ENCODE measurements at regions not wholly inside any gene's neighbourhood (a gene's known extent, or its start where the extent isn't known, plus 50 kb on each side); places are given as distances from the start of the nearest gene placed in this dataset.
A peak's percentile ranks its signal among the peaks of the same experiment; 100 is the strongest.

- Mint-ChIP-seq H3K36me3 (no peaks in the 10 kb centered on the region), H3K4me1 (peaks cover 0 to 10% (median 4%) of the 10 kb centered on the region in 3 donors), H3K4me3 (no peak overlapping the region), H3K27me3 (no peaks in the 10 kb centered on the region), H3K9me3 (peaks cover 0 to 3% (median 0%) of the 10 kb centered on the region in 7 donors), H3K27ac (peak overlapping the region in 1 of 6 donors; percentile 33)
- DNase-seq (no peak), ATAC-seq (ENCODE audit: low read depth in 2 of 2) (peak in 1 of 2 donors; percentile 25)
Observed at GRCh38 chr1:94713472-94714141, 106.5 kb upstream of the SLC44A3 start.

GRCh38 chr1:94709891-94710581 is 110.1 kb upstream of the SLC44A3 start:
- H3K4me1 Mint-ChIP-seq = peaks cover 0 to 10% (median 0%) of the 10 kb centered on the region in 3 donors
- DNase-seq (no peak), ATAC-seq (ENCODE audit: low read depth in 2 of 2) (no peak)
- H3K27ac Mint-ChIP-seq = no peak overlapping the region
- H3K36me3 Mint-ChIP-seq = no peaks in the 10 kb centered on the region
- H3K9me3 Mint-ChIP-seq = no peaks in the 10 kb centered on the region
- no peaks in the 10 kb centered on the region for H3K27me3 Mint-ChIP-seq
- no peak overlapping the region for H3K4me3 Mint-ChIP-seq

DNA sequence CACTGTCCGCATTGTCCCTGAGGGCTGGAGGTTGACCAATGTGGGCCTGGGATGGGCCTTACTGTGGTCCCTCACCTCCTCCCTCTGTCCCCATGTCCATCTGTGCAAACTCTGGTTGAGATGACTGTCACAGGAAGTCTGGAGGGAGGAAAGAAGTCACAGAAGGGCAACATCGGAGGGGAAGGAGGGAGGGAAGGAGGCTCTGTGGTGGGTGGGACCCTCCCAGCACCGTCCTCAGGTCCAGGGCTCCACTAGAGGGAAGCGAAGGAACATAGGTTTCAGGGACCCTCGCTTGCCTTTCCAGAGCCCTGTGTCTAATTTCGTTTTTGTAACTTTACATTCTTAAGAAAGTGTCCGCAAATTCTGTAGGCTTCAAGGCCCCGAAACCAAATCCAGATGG is 111.3 kb upstream of the SLC44A3 start:
- Mint-ChIP-seq H3K27me3 (peaks cover 0 to 5% (median 0%) of the 10 kb centered on the region in 3 donors), H3K27ac (peak overlapping the region in 1 of 6 donors; percentile 48), H3K4me1 (peaks cover 0 to 6% (median 0%) of the 10 kb centered on the region in 3 donors), H3K9me3 (no peaks in the 10 kb centered on the region), H3K4me3 (no peak overlapping the region), H3K36me3 (no peaks in the 10 kb centered on the region)
- no peak for DNase-seq
- no peak for ATAC-seq (ENCODE audit: low read depth in 2 of 2)

DNA sequence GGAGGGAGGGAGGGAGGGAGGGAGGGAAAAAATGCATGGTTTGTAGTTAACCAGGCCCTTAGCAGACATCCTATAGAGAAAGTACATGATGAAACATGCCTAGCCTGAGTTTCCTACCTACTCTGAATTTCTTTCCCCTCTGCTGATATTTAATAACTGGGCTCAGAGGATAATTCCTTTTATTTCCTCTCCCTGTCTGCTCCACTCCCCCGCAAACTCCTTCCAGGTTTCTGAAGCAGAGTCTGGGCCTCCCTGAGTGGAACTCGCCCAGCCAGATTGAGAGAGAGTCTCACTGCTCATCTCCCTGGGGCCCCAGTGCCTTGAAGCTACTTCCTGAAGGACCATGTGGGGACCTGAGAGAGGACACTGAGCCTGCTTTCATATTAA is 111.9 kb upstream of the SLC44A3 start:
- Mint-ChIP-seq H3K9me3 (no peaks in the 10 kb centered on the region), H3K27ac (peak overlapping the region in 1 of 6 donors; percentile 49), H3K4me3 (no peak overlapping the region), H3K4me1 (peaks cover 0 to 1% (median 0%) of the 10 kb centered on the region in 3 donors), H3K27me3 (peaks cover 0 to 5% (median 0%) of the 10 kb centered on the region in 3 donors), H3K36me3 (no peaks in the 10 kb centered on the region)
- no peak for ATAC-seq (ENCODE audit: low read depth in 2 of 2)
- no peak for DNase-seq

DNA sequence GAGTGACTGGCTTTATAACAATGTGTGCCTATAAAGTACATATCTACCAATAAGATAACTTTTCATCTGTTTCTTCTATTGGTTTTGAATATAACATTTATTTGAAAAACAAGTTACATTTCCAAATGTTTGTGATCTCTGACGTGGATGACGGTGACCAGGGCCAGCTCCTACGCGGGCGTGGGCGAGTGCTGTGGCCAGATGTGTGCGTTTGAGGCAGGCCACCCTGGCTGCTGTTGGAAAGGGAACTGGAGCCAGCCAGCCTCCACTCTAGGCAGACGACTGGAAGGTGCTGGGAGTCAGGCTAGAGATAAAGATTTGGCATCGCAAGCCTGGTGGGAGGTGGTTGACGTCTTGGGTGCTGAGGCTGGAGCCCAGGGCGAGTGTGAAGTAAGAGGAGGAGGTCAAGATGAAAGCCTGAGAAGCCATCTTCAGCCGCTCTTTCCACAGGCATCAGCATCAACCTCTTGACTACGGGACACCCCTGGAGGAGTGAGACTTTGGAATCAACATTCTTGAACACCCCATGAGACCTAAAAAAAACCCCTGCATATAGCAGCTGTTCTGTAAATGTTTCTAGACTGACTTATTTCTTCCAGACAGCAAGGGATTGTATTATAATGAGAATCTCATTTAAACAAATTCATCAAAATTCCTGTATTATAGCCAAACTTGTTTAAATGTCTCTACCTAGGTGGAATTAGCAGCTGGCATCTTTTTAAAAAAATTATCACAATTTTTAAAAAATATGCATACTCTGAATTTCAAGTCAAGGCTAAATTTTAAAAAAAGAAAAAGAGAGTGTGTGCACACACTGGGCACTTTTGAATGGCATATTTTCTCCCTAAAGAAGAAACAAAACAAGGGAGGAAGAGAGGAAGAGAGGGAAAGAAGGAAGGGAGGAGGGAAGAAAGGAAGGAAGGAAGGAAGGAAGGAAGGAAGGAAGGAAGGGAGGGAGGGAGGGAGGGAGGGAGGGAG is 112.5 kb upstream of the SLC44A3 start:
- Mint-ChIP-seq H3K9me3 (no peaks in the 10 kb centered on the region), H3K27me3 (peaks cover 0 to 5% (median 0%) of the 10 kb centered on the region in 3 donors), H3K36me3 (no peaks in the 10 kb centered on the region)

DNA sequence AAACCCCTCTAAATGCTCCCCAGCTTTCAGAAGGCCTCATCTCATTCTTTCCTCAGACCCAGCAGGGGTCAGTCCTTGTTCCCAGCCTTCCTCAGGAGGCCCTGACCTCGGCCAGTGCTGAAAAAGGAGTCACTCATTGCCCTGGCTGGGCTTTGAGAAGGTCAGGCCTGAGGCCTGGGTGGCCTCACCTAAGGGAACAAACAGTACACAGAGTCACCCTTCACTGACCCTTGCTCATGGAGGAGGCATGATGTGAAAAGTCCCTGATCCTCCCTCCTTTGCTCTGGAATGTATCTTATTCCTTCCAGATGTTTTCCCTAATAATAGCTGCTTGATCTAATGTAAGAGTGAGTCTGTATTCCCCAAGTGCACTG is 117.7 kb upstream of the SLC44A3 start:
- Mint-ChIP-seq H3K4me3 (no peak overlapping the region), H3K4me1 (no peaks in the 10 kb centered on the region), H3K27me3 (peaks cover 0 to 5% (median 4%) of the 10 kb centered on the region in 3 donors), H3K27ac (peak overlapping the region in 1 of 6 donors; percentile 48), H3K36me3 (no peaks in the 10 kb centered on the region), H3K9me3 (peaks cover 0 to 2% (median 0%) of the 10 kb centered on the region in 7 donors)
- DNase-seq (no peak), ATAC-seq (ENCODE audit: low read depth in 2 of 2) (no peak)

More for the DNA sequence above, 112.5 kb upstream of the SLC44A3 start:
- DNase-seq (no peak), ATAC-seq (ENCODE audit: low read depth in 2 of 2) (no peak)
- Mint-ChIP-seq H3K4me1 (no peaks in the 10 kb centered on the region), H3K27ac (peak overlapping the region in 1 of 6 donors; percentile 46), H3K4me3 (no peak overlapping the region)

GRCh38 chr1:94701796-94702441 is 118.2 kb upstream of the SLC44A3 start:
- no peak for ATAC-seq (ENCODE audit: low read depth in 2 of 2)
- H3K4me3 Mint-ChIP-seq = no peak overlapping the region
- H3K27ac Mint-ChIP-seq = peak overlapping the region in 3 of 6 donors; percentile 48 to 65 (median 54)
- DNase-seq = no peak
- no peaks in the 10 kb centered on the region for H3K4me1 Mint-ChIP-seq
- H3K9me3 Mint-ChIP-seq = peaks cover 0 to 2% (median 0%) of the 10 kb centered on the region in 7 donors
- no peaks in the 10 kb centered on the region for H3K36me3 Mint-ChIP-seq
- H3K27me3 Mint-ChIP-seq = peaks cover 0 to 5% (median 4%) of the 10 kb centered on the region in 3 donors

GRCh38 chr1:94698759-94699502 is 121.2 kb upstream of the SLC44A3 start:
- Mint-ChIP-seq H3K4me3 (no peak overlapping the region), H3K27me3 (peaks cover 13 to 24% (median 13%) of the 10 kb centered on the region in 3 donors), H3K36me3 (peaks cover 0 to 2% of the 10 kb centered on the region in 2 donors), H3K9me3 (peaks cover 0 to 7% (median 3%) of the 10 kb centered on the region in 7 donors), H3K4me1 (no peaks in the 10 kb centered on the region), H3K27ac (peak overlapping the region in 1 of 6 donors; percentile 7)
- ATAC-seq (ENCODE audit: low read depth in 2 of 2) = no peak
- no peak for DNase-seq

- no peak for ATAC-seq (ENCODE audit: low read depth in 2 of 2)
- Mint-ChIP-seq H3K27ac (no peak overlapping the region), H3K27me3 (peaks cover 17 to 28% (median 19%) of the 10 kb centered on the region in 3 donors), H3K36me3 (peaks cover 0 to 7% of the 10 kb centered on the region in 2 donors), H3K9me3 (peaks cover 0 to 7% (median 4%) of the 10 kb centered on the region in 7 donors), H3K4me3 (no peak overlapping the region), H3K4me1 (no peaks in the 10 kb centered on the region)
- no peak for DNase-seq
Observed at GRCh38 chr1:94698356-94698755, 121.8 kb upstream of the SLC44A3 start.

DNA sequence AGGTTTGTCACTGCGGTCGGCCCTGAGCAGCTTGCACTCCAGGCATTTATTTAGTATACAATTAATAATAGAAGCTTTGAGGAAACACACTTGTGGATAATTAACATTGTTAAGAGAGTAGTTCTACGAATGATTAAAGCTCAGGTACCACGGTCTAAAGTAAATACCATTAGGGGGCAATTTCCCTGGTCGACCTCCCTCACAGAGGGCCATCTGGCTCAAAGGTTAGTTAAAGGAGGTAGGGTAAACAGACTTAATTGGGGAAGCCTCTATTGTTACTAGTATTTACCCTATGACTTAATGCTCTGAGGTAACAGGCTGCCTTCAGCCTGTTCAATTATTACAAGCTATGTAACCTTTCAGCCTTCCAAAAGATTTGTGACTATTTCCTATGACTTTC is 122.3 kb upstream of the SLC44A3 start:
- no peak overlapping the region for H3K4me3 Mint-ChIP-seq
- H3K4me1 Mint-ChIP-seq = no peaks in the 10 kb centered on the region
- peaks cover 0 to 7% (median 4%) of the 10 kb centered on the region in 7 donors for H3K9me3 Mint-ChIP-seq

GRCh38 chr1:94694226-94694915 is 125.8 kb upstream of the SLC44A3 start:
- Mint-ChIP-seq H3K27me3 (peaks cover 26 to 41% (median 31%) of the 10 kb centered on the region in 3 donors), H3K4me1 (no peaks in the 10 kb centered on the region), H3K36me3 (peaks cover 0 to 7% of the 10 kb centered on the region in 2 donors), H3K4me3 (no peak overlapping the region), H3K9me3 (peaks cover 2 to 9% (median 7%) of the 10 kb centered on the region in 7 donors), H3K27ac (no peak overlapping the region)
- ATAC-seq (ENCODE audit: low read depth in 2 of 2) (no peak), DNase-seq (no peak)

More for the DNA sequence above, 122.3 kb upstream of the SLC44A3 start:
- ATAC-seq (ENCODE audit: low read depth in 2 of 2) (no peak), DNase-seq (no peak)
- Mint-ChIP-seq H3K27ac (no peak overlapping the region), H3K27me3 (peaks cover 20 to 32% (median 24%) of the 10 kb centered on the region in 3 donors), H3K36me3 (peaks cover 0 to 7% of the 10 kb centered on the region in 2 donors)

DNA sequence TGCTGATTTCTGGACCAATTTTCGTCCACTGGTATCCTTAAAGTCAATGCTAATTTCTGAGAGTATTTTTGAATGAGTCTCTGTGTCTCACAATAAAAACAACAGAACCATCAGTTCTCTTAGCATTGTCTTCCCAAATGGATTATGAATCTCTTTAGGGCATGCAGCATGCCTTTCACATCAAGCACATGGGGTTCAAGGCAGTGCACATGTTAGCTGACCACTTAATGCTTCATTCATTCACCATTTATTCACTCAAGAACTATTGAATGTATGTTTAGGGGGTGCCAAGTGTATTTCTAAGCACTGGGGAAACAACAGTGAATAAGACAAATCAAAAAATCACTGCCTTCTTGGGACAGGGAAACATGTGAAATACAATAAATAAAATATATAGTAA is 126.7 kb upstream of the SLC44A3 start:
- H3K27ac Mint-ChIP-seq = no peak overlapping the region
- no peak for DNase-seq
- H3K4me3 Mint-ChIP-seq = no peak overlapping the region
- ATAC-seq (ENCODE audit: low read depth in 2 of 2) = no peak
- H3K9me3 Mint-ChIP-seq = peaks cover 0 to 9% (median 7%) of the 10 kb centered on the region in 7 donors
- peaks cover 0 to 7% of the 10 kb centered on the region in 2 donors for H3K36me3 Mint-ChIP-seq
- peaks cover 26 to 49% (median 31%) of the 10 kb centered on the region in 3 donors for H3K27me3 Mint-ChIP-seq
- H3K4me1 Mint-ChIP-seq = no peaks in the 10 kb centered on the region
